H1 (cell line): ENCODE measurements at regions not wholly inside any gene's neighbourhood (a gene's known extent, or its start where the extent isn't known, plus 50 kb on each side); places are given as distances from the start of the nearest gene placed in this dataset.

Source experiments
- CTCF ChIA-PET: fragments of 300-600 bp; sonication (Branson Sonifier 250); formaldehyde crosslinking; loops from one replicate; lab custom pipeline; 2021; ENCODE audit not compliant: partially characterized antibody; lab: Charles Lee
- POLR2A ChIA-PET: fragments of 300-600 bp; sonication (Branson Sonifier 250); formaldehyde crosslinking; loops from one replicate; lab custom pipeline; 2021; ENCODE audit warnings: inconsistent platforms; ENCODE audit not compliant: partially characterized antibody; lab: Charles Lee
- DNase-seq, 2 experiments: peaks; one replicate each; pipeline versions ENCODE4 v3.0.0 to v3.0.0-alpha.2; 2010 to 2022; ENCODE audit warnings: low spot score in 2 of 2, low read depth in 1 of 2, mixed read lengths in 1 of 2
- FAIRE-seq: peaks from 2 replicates; lab custom pipeline; 2011; peaks lifted over from hg19 to GRCh38; lab: Jason Lieb, UNC
- H2AFZ ChIP-seq: 2 replicates; pipeline ENCODE4 v1.8.1; 2012; ENCODE audit warnings: low read length, inconsistent platforms
- H2AK5ac ChIP-seq: 2 replicates; pipeline ENCODE4 v1.6.1; 2013; ENCODE audit warnings: low read depth, low read length
- H2BK120ac ChIP-seq: replicated peaks from 2 replicates; pipeline ENCODE3; 2013; ENCODE audit warnings: low read depth, low read length, inconsistent platforms
- H2BK12ac ChIP-seq: 2 replicates; pipeline ENCODE4 v1.6.1; 2013; ENCODE audit warnings: low read depth, low read length
- H2BK15ac ChIP-seq: 2 replicates; pipeline ENCODE4 v1.6.1; 2013; ENCODE audit warnings: low read length
- H2BK20ac ChIP-seq: 2 replicates; pipeline ENCODE4 v1.6.1; 2013; ENCODE audit warnings: low read length
- H2BK5ac ChIP-seq: 2 replicates; pipeline ENCODE4 v1.6.1; 2013; ENCODE audit warnings: low read depth, low read length
- H3K14ac ChIP-seq: 2 replicates; pipeline ENCODE4 v1.6.1; 2013; ENCODE audit warnings: inconsistent platforms; ENCODE audit not compliant: insufficient read length
- H3K18ac ChIP-seq: 2 replicates; pipeline ENCODE4 v1.6.1; 2013; ENCODE audit warnings: low read length; ENCODE audit errors: extremely low read depth
- H3K23ac ChIP-seq: 2 replicates; pipeline ENCODE4 v1.6.1; 2013; ENCODE audit warnings: inconsistent platforms; ENCODE audit not compliant: insufficient read length
- H3K23me2 ChIP-seq: 2 replicates; pipeline ENCODE4 v1.6.1; 2013; ENCODE audit warnings: low read depth, low read length
- H3K27ac ChIP-seq: 2 replicates; pipeline ENCODE4 v1.6.1; 2011; ENCODE audit warnings: low read depth, low read length, inconsistent platforms
- H3K27me3 ChIP-seq, 4 experiments: replicated peaks in 1 of 4; 1 replicate in 1 of 4; 2 replicates in 3 of 4; pipeline versions ENCODE4 v1.6.1 to v1.8.1; 2011 to 2013; ENCODE audit warnings: low read length in 3 of 4, mild to moderate bottlenecking in 3 of 4, inconsistent platforms in 2 of 4, mixed read lengths in 2 of 4, moderate library complexity in 1 of 4; ENCODE audit not compliant: control insufficient read depth in 3 of 4, insufficient read depth in 3 of 4; ENCODE audit errors: extremely low read depth in 1 of 4
- H3K36me3 ChIP-seq, 4 experiments: 2 replicates each; pipeline versions ENCODE4 v1.6.1 to v1.8.1; 2011 to 2013; ENCODE audit warnings: mild to moderate bottlenecking in 4 of 4, low read length in 3 of 4, moderate library complexity in 2 of 4, control low read depth in 1 of 4, inconsistent platforms in 1 of 4; ENCODE audit not compliant: insufficient read depth in 4 of 4, control insufficient read depth in 2 of 4
- H3K4ac ChIP-seq: replicated peaks from 2 replicates; pipeline ENCODE3; 2013; ENCODE audit warnings: low read length, low read depth, mixed read lengths, inconsistent platforms; ENCODE audit not compliant: insufficient read length
- H3K4me1 ChIP-seq, 4 experiments: replicated peaks in 1 of 4; 1 replicate in 1 of 4; 2 replicates in 3 of 4; pipeline versions ENCODE4 v1.6.1 to v1.8.1; 2011 to 2013; ENCODE audit warnings: low read length in 3 of 4, inconsistent platforms in 2 of 4, mixed read lengths in 1 of 4; ENCODE audit not compliant: insufficient read depth in 4 of 4, control insufficient read depth in 3 of 4
- H3K4me2 ChIP-seq, 2 experiments: 2 replicates each; pipeline versions ENCODE4 v1.6.1 to v1.8.1; 2011 to 2013; ENCODE audit warnings: low read depth in 2 of 2, low read length in 2 of 2, control low read depth in 1 of 2, inconsistent platforms in 1 of 2, mild to moderate bottlenecking in 1 of 2; ENCODE audit not compliant: insufficient read depth in 1 of 2
- H3K4me3 ChIP-seq, 4 experiments: fragments of 200-600, 300-600 bp in 1 of 4; sonication (generic), shearing (Covaris generic), sonication (Bioruptor Twin) in 1 of 4; 2 replicates each; pipeline versions ENCODE4 v1.5.1 to v1.8.1; 2011 to 2016; ENCODE audit warnings: low read length in 4 of 4, low read depth in 3 of 4, control low read depth in 2 of 4, inconsistent platforms in 2 of 4, mild to moderate bottlenecking in 2 of 4, mixed read lengths in 1 of 4, moderate library complexity in 1 of 4; ENCODE audit not compliant: insufficient read depth in 2 of 4; ENCODE audit errors: extremely low read depth in 1 of 4
- H3K56ac ChIP-seq: replicated peaks from 2 replicates; pipeline ENCODE3; 2013; ENCODE audit warnings: low read depth, mild to moderate bottlenecking, mixed read lengths, low read length, inconsistent platforms; ENCODE audit not compliant: insufficient read length
- H3K79me1 ChIP-seq: 2 replicates; pipeline ENCODE4 v1.6.1; 2013; ENCODE audit warnings: low read depth, low read length, control low read depth
- H3K79me2 ChIP-seq, 2 experiments: 2 replicates each; pipeline versions ENCODE4 v1.6.1 to v1.8.1; 2012 to 2013; ENCODE audit warnings: low read length in 2 of 2, mild to moderate bottlenecking in 2 of 2, inconsistent platforms in 1 of 2; ENCODE audit not compliant: insufficient read depth in 2 of 2, control insufficient read depth in 1 of 2
- H3K9ac ChIP-seq, 4 experiments: replicated peaks in 1 of 4; 1 replicate in 1 of 4; 2 replicates in 3 of 4; pipeline versions ENCODE4 v1.6.1 to v1.8.1; 2011 to 2013; ENCODE audit warnings: low read depth in 3 of 4, low read length in 3 of 4, control low read depth in 2 of 4, mild to moderate bottlenecking in 2 of 4, moderate library complexity in 2 of 4, inconsistent platforms in 1 of 4; ENCODE audit errors: extremely low read depth in 1 of 4
- H3K9me3 ChIP-seq, 2 experiments: 2 replicates each; pipeline versions ENCODE4 v1.6.1 to v1.8.1; 2012 to 2013; ENCODE audit warnings: mild to moderate bottlenecking in 2 of 2, moderate library complexity in 2 of 2, control low read depth in 1 of 2, inconsistent platforms in 1 of 2, low read depth in 1 of 2, low read length in 1 of 2, mixed read lengths in 1 of 2; ENCODE audit not compliant: insufficient read depth in 2 of 2
- H4K20me1 ChIP-seq, 2 experiments: replicated peaks in 1 of 2; 2 replicates each; pipeline versions ENCODE3 to v1.8.1; 2011 to 2013; ENCODE audit warnings: inconsistent platforms in 2 of 2, low read length in 2 of 2, mild to moderate bottlenecking in 1 of 2; ENCODE audit not compliant: insufficient read depth in 2 of 2, control insufficient read depth in 1 of 2
- H4K5ac ChIP-seq: 2 replicates; pipeline ENCODE4 v1.6.1; 2013; ENCODE audit warnings: low read length, low read depth, mixed read lengths, inconsistent platforms; ENCODE audit not compliant: insufficient read length
- H4K8ac ChIP-seq: 2 replicates; pipeline ENCODE4 v1.8.0; 2013; ENCODE audit warnings: mild to moderate bottlenecking, moderate library complexity, low read length, inconsistent platforms; ENCODE audit not compliant: insufficient read depth; ENCODE audit errors: extremely low read depth
- H4K91ac ChIP-seq: replicated peaks from 2 replicates; pipeline ENCODE3; 2013; ENCODE audit warnings: low read length, mixed read lengths, inconsistent platforms; ENCODE audit not compliant: insufficient read length
- MAX ChIP-seq: IDR thresholded peaks from 2 replicates; pipeline ENCODE4 v1.6.1; 2012; ENCODE audit warnings: inconsistent platforms
- RAD21 ChIP-seq, 2 experiments: IDR thresholded peaks in 1 of 2; conservative IDR thresholded peaks in 1 of 2; 2 replicates each; pipeline ENCODE4 v1.6.1; 2011; ENCODE audit warnings: low read depth in 2 of 2, low read length in 2 of 2, improper control_type of control experiment in 1 of 2, inconsistent platforms in 1 of 2, mild to moderate bottlenecking in 1 of 2, moderate library complexity in 1 of 2
- SIN3A ChIP-seq, 2 experiments: IDR thresholded peaks in 1 of 2; conservative IDR thresholded peaks in 1 of 2; 2 replicates each; pipeline ENCODE4 v1.6.1; 2011 to 2012; ENCODE audit warnings: low read length in 2 of 2, improper control_type of control experiment in 1 of 2, low read depth in 1 of 2, mild to moderate bottlenecking in 1 of 2
- SUZ12 ChIP-seq: fragments of 200-600 bp; sonication (generic); IDR thresholded peaks from 2 replicates; pipeline ENCODE4 v1.6.1; 2012; ENCODE audit warnings: mild to moderate bottlenecking, inconsistent platforms, low read length, moderate library complexity, mixed read lengths
- WGBS, 2 experiments: shearing (Covaris generic) in 1 of 2; methylation state at CpG; one replicate each; pipeline versions ENCODE4 v1.1.6 to v1.1.7; 2013 to 2015; ENCODE audit warnings: low lambda C conversion rate in 2 of 2, mixed read lengths in 2 of 2, inconsistent platforms in 1 of 2, low coverage in 1 of 2, missing lambda C conversion rate in 1 of 2; ENCODE audit not compliant: insufficient replicate concordance in 2 of 2, insufficient coverage in 1 of 2, insufficient read length in 1 of 2; ENCODE audit errors: extremely low coverage in 1 of 2, missing lambda C conversion rate in 1 of 2; 5-methylcytosine and 5-hydroxymethylcytosine counted together

GRCh38 chr12:112664569-112664968 is 127.0 kb upstream of the RPH3A start:
- 69% methylated on average over 8 of the region's 8 CpGs; no CpG with 5 or more reads in 1 of the 2 experiments for WGBS, 2 experiments
- FAIRE-seq, result peak; percentile 28
- peak in 1 of 2 experiments; percentile 67 for DNase-seq
- Histone ChIP-seq H2AFZ (no peak overlapping the region), H2BK20ac (no peak overlapping the region), H3K23me2 (no peaks in the 10 kb centered on the region; the same call in 1 of the 2 replicates), H3K9me3 (no peaks in the 10 kb centered on the region), H2BK5ac (no peak overlapping the region), H4K8ac (no peak overlapping the region), H3K79me1 (no peaks in the 10 kb centered on the region), H4K91ac (no peak overlapping the region), H3K27ac (no peak overlapping the region), H3K18ac (no peak overlapping the region), H3K4me3 (no peak overlapping the region), H3K36me3 (no peaks in the 10 kb centered on the region), H3K4me2 (no peak overlapping the region), H3K56ac (no peak overlapping the region), H3K79me2 (no peaks in the 10 kb centered on the region), H3K23ac (no peak overlapping the region), H3K14ac (no peak overlapping the region), H2AK5ac (no peak overlapping the region), H3K9ac (no peak overlapping the region), H3K4me1 (no peaks in the 10 kb centered on the region), H4K5ac (no peak overlapping the region), H3K4ac (no peak overlapping the region), H4K20me1 (no peaks in the 10 kb centered on the region), H2BK15ac (no peak overlapping the region), H2BK12ac (no peak overlapping the region), H3K27me3 (peaks cover 0 to 3% (median 0%) of the 10 kb centered on the region in 4 experiments; a peak in 2 of 7 replicates), H2BK120ac (no peak overlapping the region)
- TF ChIP-seq MAX (0 out of 2 replicates have a peak, but pooled peaks have one; percentile 25), SUZ12 (no peak), RAD21 (IDR thresholded peaks at IDR 0.05 in 1 of 2, conservative IDR thresholded peaks at IDR 0.05 in 1 of 2; ENCODE audit: low read depth in 2 of 2, low read length in 2 of 2) (peak in 1 of 2 experiments; percentile 6; a peak in 1 of 4 replicates), SIN3A (conservative IDR thresholded peaks at IDR 0.05 in 1 of 2, IDR thresholded peaks at IDR 0.05 in 1 of 2; ENCODE audit: low read depth in 1 of 2, low read length in 2 of 2) (peak; percentile 56 to 62; a peak in 1 of 4 replicates)
- ChIA-PET CTCF (no interaction called here), POLR2A (no interaction called here)
